ENCODE measurements at regions not wholly inside any gene's neighbourhood (a gene's known extent, or its start where the extent isn't known, plus 50 kb on each side); places are given as distances from the start of the nearest gene placed in this dataset.

GRCh38 chr1:214107322-214108096 lies 119.7 kb downstream of the PROX1 start (continued):
- TF ChIP-seq KAT7 (CRISPR knock-in tag; IDR thresholded peaks at IDR 0.05; ENCODE audit: borderline replicate concordance) (no peak), JUN (CRISPR knock-in tag; IDR thresholded peaks at IDR 0.05) (no peak), SOX15 (CRISPR knock-in tag; IDR thresholded peaks at IDR 0.05) (no peak), USF1 (CRISPR knock-in tag; IDR thresholded peaks at IDR 0.05) (no peak), NR3C1 (CRISPR knock-in tag; conservative IDR thresholded peaks at IDR 0.05; ENCODE audit: low read depth) (no peak), TCF7 (CRISPR knock-in tag; IDR thresholded peaks at IDR 0.05; ENCODE audit: low read depth) (no peak)

- Mint-ChIP-seq H3K27me3 (ENCODE audit: low read depth) (no peaks in the 10 kb centered on the region; the same call in 1 of the 2 replicates), H3K27ac (no peak overlapping the region), H3K4me3 (no peak overlapping the region), H3K4me1 (peaks cover 21% of the 10 kb centered on the region), H3K9me3 (peaks cover 20% of the 10 kb centered on the region), H3K36me3 (peaks cover 4% of the 10 kb centered on the region; the same call in 1 of the 2 replicates)
- CTCF ChIA-PET: interaction anchor here (0.6 to 0.7 kb wide), 2 partner anchors 23 to 32 kb away, joined by 3 read pairs; no protein-coding TSS in a partner anchor
- POLR2A ChIA-PET: interaction anchor here (0.6 kb wide), 1 partner anchor 14 kb away, joined by 7 read pairs; no protein-coding TSS in a partner anchor
- TF ChIP-seq ZNF416 (CRISPR knock-in tag; IDR thresholded peaks at IDR 0.05): no peak
- no peak for TF ChIP-seq OVOL2 (CRISPR knock-in tag; IDR thresholded peaks at IDR 0.05; ENCODE audit: borderline replicate concordance)
- TF ChIP-seq PRRX2 (CRISPR knock-in tag; IDR thresholded peaks at IDR 0.05): no peak
- no peak for TF ChIP-seq ETV6 (CRISPR knock-in tag; IDR thresholded peaks at IDR 0.05)
- no peak for TF ChIP-seq NFATC4 (CRISPR knock-in tag; IDR thresholded peaks at IDR 0.05)
- ATAC-seq: peak; percentile 64
- no peak for DNase-seq (ENCODE audit: low spot score)
Observed at GRCh38 chr1:214108097-214108446, 120.3 kb downstream of the PROX1 start.

- ATAC-seq (no peak), DNase-seq (ENCODE audit: low spot score) (no peak)
- Mint-ChIP-seq H3K9me3 (peaks cover under 1% of the 10 kb centered on the region), H3K27ac (no peak overlapping the region), H3K27me3 (ENCODE audit: low read depth) (peaks cover 1% of the 10 kb centered on the region; the same call in 1 of the 2 replicates), H3K4me1 (peaks cover 16% of the 10 kb centered on the region), H3K4me3 (no peak overlapping the region), H3K36me3 (no peaks in the 10 kb centered on the region)
- ChIA-PET CTCF (no interaction called here), POLR2A (interaction anchor here (0.7 kb wide), 1 partner anchor 424 kb away, joined by 4 read pairs; no protein-coding TSS in a partner anchor)
- TF ChIP-seq ARID4B (CRISPR knock-in tag; IDR thresholded peaks at IDR 0.05; ENCODE audit: borderline replicate concordance): no peak
- no peak for TF ChIP-seq TCF7 (CRISPR knock-in tag; IDR thresholded peaks at IDR 0.05; ENCODE audit: low read depth)
- TF ChIP-seq OVOL2 (CRISPR knock-in tag; IDR thresholded peaks at IDR 0.05; ENCODE audit: borderline replicate concordance): no peak
- TF ChIP-seq ERG (CRISPR knock-in tag; IDR thresholded peaks at IDR 0.05): no peak
- TF ChIP-seq TP53 (CRISPR knock-in tag; IDR thresholded peaks at IDR 0.05): no peak
- no peak for TF ChIP-seq ZNF281 (CRISPR knock-in tag; IDR thresholded peaks at IDR 0.05)
- no peak for TF ChIP-seq ZNF425 (CRISPR knock-in tag; conservative IDR thresholded peaks at IDR 0.05)
- no peak for TF ChIP-seq NFYB (CRISPR knock-in tag; conservative IDR thresholded peaks at IDR 0.05; ENCODE audit: low read depth)
- TF ChIP-seq IRF2 (CRISPR knock-in tag; IDR thresholded peaks at IDR 0.05; ENCODE audit: borderline replicate concordance, low read depth): no peak
- TF ChIP-seq ZMAT4 (CRISPR knock-in tag; IDR thresholded peaks at IDR 0.05): no peak
Observed at GRCh38 chr1:214111796-214112195, 124.0 kb downstream of the PROX1 start.

Data from WTC11 (cell line).